GM04504 (cell line): ENCODE measurements at regions not wholly inside any gene's neighbourhood (a gene's known extent, or its start where the extent isn't known, plus 50 kb on each side); places are given as distances from the start of the nearest gene placed in this dataset.

ENCODE experiments used
- DNase-seq: peaks from one replicate; pipeline ENCODE4 v3.0.0-alpha.2; 2012; ENCODE audit warnings: low read depth

DNA sequence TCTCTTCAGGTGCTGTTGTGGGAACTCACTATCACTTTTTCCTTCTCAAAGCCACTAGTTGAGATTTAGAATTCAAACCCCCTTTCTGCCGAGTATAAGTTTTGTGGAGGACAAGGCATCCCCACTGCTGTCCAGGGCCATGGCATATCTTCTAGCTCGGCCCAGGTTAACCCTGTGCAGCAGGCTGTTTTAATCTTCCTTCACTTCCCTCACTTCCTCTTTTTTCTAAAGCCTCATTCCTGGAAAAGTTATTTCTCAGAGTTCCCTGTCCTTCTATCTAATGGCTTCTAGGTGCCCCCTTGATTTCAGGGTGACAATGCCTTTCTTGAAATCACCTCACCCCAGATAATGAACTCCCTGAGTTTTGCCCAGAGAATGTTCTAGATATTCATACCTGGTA lies 222.3 kb downstream of the SNX10 start:
- no peak for DNase-seq

GRCh38 chr7:26514633-26515032 lies 223.0 kb downstream of the SNX10 start:
- no peak for DNase-seq

- no peak for DNase-seq
Measured at GRCh38 chr7:26515314-26515842, 223.7 kb downstream of the SNX10 start.

DNA sequence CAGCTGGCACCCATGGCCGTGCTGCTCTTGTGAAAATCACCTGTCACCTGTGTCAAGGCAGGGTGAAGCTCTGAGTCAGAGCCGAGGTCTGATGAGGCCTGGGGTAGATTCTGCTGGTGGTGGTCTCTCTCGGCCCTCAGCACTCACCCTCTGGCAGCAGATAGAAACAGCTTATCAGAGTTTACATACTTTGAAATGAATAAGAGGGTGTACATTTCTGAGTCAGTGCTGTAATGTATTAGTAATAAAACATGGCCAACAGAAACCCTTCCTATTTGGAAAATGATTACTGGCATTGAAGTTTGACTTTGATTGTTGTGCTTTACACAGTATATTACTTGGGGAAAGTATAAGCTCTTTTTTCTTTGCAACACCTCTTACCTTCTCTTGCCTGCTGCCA lies 228.8 kb downstream of the SNX10 start:
- no peak for DNase-seq

DNA sequence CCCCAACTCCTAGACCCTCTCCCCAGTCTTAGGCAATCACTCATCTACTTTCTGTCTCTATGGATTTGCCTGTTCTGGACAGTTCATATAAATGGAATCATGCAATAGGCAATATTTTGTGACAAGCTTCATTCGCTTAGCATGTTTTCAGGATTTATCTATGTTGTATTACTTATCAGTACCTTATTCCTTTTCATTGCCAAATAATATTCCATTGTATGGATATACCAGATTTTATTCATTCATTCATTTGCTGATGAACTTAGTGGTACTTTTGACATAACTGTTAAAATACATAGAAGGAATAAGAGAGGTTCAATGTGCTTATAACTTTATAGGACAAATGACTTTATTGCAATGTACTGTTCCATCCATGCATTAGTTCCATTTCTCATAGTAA lies 231.0 kb downstream of the SNX10 start:
- no peak for DNase-seq

DNA sequence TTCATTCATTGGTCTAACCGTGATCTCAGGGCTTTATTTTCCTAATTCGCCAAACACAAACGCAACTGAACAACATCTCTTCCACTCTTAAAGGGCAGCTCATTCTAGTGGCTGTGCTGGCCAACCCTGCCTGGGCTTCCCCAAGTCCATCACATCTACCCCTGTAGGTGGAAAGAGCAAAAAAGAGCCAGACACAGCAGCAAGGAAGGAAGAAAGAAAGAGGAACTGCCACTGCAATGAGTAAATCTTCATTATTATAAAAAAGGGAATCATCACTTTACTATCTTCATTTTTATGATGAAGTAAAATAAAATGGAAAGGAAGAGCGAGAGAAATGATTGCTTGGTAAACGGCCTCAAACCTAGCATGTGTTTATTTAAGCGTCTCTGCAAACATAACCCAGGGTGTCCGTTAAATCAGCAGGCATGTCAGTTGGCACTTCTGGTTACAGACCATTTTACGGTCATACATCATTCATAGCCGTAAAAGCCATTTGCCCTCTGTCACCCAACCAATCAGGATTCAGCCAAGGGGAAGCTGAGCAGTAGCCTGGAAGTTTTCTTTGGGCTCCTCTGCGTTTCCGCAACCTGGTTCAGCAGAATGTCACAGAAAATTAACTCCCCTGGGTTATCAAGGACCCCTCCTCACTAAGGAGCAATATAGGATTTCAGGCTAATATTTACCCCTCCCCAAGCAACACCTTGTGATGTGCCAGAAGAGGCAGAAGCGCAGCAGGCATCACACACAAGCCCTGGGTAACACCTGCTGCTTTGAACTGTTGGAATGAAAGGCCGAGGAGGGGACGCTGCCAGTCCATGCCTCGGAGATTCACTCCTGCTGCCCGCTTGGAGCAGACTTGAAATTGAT lies 234.0 kb downstream of the SNX10 start:
- no peak for DNase-seq

DNA sequence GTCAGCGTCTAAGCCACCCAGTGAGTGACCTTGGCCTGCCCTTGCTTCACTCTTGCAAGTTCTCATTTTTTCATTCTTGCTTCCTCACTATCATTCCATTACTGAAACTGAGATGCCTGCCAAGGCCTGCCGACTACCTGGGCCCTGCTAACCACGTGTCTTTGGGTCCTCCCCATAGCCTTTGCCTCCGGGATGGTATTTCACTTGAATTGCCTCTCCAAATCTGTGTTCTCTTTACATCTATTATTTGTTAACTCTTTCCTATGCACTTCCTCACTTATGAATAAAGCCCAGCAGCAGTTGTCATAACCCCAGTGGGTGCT lies 234.6 kb downstream of the SNX10 start:
- DNase-seq, result no peak

DNA sequence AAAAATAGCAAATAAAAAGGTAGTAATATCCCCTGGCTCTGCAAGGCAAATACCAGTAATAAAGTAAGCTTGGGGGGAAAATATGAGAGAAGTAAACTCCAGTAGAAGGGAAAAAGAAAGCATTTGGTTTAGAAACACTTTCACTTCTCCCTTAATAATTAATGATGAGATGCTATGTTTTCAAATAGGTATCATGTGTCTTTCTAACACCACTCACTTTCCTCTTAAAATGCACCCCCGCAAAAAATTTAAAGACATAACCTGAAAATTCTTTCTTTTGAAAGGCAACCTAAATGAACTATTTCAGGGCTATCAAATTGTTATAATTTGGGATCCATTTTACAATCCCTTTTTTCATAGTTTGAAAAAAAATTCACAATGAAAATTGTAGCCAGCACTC lies 240.3 kb downstream of the SNX10 start:
- DNase-seq, result no peak

- DNase-seq, result no peak
Measured at GRCh38 chr7:26532471-26532870, 240.8 kb downstream of the SNX10 start.

DNA sequence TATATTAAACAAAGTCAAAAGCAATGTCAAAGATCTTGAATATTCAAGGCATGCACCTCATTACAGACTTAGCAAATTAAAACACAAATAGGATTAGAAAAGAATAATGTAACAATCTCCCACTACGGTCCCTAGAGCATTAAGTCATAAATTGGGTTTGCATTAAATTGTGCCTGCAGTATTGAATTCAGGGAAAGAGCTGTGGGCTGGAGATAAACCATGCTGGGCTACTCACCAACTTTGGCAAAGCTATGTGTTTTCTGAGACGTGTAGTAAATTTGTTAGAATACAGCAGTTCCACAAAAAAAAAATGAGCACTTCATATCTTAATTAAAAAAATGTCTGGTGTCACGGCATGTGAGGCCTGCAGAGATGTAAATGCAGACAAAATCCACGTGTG lies 241.6 kb downstream of the SNX10 start:
- DNase-seq, result no peak

GRCh38 chr7:26534649-26535482 lies 243.2 kb downstream of the SNX10 start:
- no peak for DNase-seq

- no peak for DNase-seq
Measured at GRCh38 chr7:26535483-26536007, 243.9 kb downstream of the SNX10 start.

GRCh38 chr7:26538216-26538615 lies 246.6 kb downstream of the SNX10 start:
- no peak for DNase-seq

DNA sequence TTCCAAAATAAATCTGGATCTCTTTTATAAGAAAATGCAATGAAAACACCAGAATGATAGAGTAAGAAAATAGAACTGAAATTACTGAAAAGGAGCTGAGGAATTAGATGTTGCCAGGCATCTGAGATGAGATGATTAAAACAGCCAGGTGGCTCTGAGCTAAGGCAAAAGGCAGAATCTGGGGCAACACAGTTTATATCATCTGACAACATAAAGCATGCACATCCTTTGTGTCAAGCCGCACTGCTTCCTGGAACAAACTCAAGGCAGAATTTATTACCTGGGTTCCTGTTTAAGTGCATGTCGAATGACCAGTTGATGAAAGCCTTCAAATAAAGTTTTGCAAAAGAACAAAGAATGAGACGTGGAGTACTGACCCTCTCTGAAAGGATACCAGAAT lies 247.0 kb downstream of the SNX10 start:
- no peak for DNase-seq

GRCh38 chr7:26543340-26543739 lies 251.7 kb downstream of the SNX10 start:
- DNase-seq, result no peak

- DNase-seq, result no peak
Measured at GRCh38 chr7:26543951-26544350, 252.3 kb downstream of the SNX10 start.

DNA sequence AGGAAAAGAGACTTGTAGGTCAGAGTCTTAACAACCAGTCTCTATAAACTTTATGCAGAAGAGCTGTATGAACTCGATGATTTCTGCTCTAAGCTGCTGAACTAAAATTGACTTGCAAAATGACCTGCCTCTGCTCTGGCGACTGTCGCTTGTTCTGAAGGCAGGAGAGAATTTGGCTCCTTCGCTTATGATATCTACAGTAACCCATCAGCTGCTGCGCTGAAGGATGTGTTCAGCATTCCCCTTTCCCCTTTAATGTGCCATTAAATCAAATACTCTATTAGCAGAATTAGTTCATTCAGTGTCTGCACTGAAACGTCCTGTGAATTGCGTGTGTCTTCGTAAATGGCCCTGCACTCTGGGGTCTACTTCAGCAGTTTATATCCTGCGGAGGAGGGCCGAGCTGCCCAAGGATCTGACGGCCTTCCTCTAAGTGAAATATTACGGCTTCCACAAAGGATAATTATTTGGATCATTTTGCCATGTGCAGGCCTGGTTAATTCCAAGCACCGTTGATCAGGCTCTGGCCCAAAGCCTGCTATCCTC lies 254.9 kb downstream of the SNX10 start:
- no peak for DNase-seq

DNA sequence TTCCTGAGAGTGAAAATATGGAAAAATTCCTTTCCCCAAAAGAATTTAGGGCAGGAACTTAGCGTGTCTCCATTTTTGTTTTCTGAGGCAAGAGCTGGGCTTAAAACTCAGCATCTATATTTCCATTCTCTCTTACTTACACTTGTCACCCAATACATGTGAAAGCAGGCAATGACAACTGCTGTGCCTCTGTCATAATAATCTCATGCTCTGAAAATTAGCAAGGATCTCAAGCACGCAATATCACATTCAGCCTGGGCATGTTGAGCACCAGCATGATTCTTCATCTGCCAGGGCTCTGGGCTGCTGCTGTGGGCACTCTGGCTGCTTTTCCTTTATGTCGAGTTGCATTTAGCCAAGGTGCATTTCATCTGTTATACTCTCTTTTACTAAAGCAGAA lies 255.5 kb downstream of the SNX10 start:
- DNase-seq, result no peak

GRCh38 chr7:26549281-26549944 lies 257.8 kb downstream of the SNX10 start:
- no peak for DNase-seq

- DNase-seq, result no peak
Measured at GRCh38 chr7:26550492-26550891, 258.8 kb downstream of the SNX10 start.

- DNase-seq, result no peak
Measured at GRCh38 chr7:26551740-26552139, 260.1 kb downstream of the SNX10 start.

DNA sequence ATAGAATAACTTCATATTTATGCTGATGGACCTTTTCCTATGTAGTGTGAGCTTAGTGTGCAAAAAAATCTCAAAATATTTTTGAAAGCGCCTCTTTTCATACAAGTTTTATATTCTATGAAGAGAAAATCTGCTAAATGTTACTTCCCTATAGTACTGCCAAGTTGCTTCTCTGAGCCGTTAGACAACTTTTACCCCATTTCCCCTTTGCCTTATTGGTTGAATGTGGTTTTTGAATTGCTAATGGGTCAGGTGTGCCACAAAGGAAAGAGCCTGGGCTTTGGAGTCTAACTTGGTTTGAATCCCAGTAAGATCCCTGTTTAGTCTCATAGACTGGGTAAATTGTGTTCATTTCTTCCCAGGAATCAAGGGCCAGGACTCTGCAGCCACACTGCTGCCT lies 261.5 kb downstream of the SNX10 start:
- no peak for DNase-seq
